NCI-H146 treated with DMSO at 0.1 percent for 48 hours (cell line): ENCODE measurements at regions not wholly inside any gene's neighbourhood (a gene's known extent, or its start where the extent isn't known, plus 50 kb on each side); places are given as distances from the start of the nearest gene placed in this dataset.

Experiments used
- DNase-seq: peaks from one replicate; lab custom pipeline; 2025; ENCODE audit not compliant: unreplicated experiment; lab: John Stamatoyannopoulos, UW

DNA sequence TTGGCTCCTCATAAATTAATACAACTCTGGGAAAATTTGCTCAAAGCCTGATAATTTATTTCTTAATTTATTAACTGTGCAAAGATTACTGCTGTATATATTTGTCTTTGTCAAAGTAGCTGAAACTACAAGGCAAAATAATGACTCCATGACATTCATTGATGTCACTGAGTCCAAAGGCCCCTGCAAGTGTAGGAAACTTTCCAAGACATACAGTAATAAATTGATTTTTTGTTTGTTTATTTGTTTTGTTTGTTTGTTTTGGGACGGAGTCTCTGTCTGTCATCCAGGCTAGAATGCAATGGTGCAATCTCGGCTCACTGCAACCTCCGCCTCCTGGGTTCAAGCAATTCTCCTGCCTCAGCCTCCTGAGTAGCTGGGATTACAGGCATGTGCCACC lies 96.8 kb upstream of the LPP start:
- no peak for DNase-seq

DNA sequence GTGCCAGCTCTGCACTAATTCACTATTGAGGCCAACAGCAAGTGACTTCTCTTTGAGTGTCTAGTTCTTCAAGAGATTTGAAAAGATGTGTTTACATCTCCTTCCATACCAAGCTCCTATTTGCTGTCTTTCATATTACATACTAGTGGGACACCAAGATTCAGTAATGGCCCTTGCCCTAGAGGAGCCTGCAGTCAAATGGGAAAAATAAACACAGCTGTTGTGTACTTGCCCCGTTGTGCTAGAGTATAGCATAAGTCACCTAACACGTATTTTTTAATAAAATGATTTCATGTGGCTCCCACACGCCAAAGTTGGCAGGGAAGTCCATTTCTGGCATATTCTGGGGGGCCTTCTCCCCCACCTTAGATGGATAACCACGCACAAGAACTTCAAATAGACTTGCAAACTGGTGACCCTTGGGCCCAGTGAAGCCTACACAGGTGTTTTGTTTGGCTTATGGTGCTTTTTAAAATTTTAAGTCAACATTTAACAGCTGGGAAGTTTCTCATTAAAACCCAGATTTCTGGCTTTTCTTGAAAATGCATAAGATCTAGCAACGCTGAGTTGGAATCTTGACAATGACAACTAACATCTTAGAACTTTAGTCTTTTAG lies 95.3 kb upstream of the LPP start:
- DNase-seq, result no peak

DNA sequence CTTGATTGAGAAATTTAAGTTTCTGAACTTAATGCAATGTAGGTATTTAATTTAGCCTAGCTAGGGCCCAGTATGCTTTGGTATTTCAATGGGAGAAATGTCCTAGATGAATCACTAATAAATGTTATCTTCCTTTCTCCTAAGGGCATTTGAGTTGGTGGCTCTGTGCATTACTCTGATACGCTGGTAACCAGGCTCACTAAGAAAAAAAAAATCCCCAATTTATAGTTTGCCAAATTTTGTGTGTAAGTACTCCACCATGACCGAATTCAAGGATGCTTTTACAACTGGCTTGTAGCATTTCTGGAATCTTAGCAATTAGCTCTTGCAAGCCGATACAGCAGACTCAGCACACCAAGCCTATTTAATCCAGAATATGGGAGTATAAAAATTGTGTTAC lies 94.6 kb upstream of the LPP start:
- no peak for DNase-seq

GRCh38 chr3:188060264-188060835 lies 93.6 kb upstream of the LPP start:
- DNase-seq, result no peak

DNA sequence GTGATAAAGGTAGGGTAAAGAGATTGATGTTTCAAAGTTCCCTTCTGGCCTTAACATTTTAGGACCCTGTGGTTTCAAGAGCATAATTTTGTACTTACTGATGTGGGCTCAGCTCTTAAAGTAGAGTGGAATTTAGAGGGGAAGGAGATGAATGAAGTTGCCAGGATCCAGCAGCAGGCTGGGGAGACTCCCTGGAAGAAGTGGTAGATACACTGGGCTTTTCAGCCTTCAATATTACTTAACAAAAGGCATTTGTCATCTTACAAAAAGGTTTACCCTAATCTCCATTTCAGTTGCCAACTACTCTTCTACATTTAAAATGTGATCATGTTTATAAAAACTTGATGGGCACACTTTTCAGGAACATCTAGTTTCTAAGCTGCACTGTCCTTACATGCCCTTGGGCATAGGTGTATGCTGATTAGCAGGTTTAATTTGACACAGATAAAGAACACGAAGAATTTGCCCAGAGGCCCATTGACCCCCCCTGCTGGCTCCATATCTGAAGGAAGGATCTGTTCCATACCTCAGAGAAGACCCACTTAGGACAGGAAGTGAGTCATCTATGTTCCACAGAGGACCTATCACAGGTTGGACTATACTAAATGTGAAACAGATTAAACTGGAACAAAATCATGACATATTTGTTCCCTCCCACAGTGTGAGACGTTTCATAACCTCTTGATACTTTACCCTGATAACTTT lies 93.0 kb upstream of the LPP start:
- DNase-seq, result no peak

DNA sequence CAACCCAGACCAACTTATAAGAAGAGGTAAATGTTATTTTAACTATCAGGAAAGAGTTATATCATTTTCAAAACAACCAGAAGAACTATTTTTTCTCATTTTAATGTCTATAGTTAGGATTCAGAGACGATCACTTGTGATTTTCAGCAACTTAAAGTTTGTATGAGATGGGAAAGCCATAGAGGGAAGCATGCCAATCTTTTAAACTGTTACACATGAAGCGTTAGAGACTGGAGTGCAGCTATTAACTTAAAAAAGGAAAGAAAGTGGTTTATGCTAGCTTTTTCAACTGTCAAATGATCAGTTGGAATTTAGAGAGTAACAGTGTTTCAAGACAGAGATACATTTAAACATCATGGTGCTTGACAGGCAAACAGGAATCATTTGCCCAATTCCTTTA lies 91.7 kb upstream of the LPP start:
- DNase-seq, result no peak

DNA sequence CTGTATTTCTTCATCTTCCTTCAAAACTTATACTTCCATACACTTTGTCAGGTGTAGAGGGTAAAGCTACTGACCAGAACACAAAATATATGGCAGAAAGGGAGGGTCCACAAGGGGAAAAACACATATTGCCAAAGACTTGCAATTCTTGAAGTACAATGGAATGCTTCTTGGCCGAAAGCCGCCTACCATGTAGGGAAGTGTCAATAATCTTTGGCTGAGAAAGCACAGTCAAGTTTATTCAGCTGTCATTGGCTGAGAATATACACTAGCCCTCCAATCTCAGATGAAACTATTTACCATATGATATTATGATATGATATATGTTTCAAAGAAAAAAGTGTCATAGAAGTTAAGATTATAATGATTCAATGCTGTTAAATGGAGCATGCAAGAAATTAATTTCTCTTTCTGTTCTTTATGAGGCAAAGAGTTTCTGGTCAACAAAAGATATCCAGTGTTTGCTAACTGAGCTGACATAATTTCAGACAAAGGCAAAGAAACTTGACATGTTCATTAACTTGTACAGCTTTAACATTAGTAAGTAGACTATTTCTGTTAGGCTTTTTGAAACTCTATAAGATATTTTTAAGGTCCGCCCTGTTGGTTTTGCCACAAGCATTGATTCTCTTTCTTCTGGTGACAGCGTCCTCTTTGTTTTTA lies 89.0 kb upstream of the LPP start:
- no peak for DNase-seq

GRCh38 chr3:188066141-188066540 lies 87.8 kb upstream of the LPP start:
- DNase-seq, result no peak

DNA sequence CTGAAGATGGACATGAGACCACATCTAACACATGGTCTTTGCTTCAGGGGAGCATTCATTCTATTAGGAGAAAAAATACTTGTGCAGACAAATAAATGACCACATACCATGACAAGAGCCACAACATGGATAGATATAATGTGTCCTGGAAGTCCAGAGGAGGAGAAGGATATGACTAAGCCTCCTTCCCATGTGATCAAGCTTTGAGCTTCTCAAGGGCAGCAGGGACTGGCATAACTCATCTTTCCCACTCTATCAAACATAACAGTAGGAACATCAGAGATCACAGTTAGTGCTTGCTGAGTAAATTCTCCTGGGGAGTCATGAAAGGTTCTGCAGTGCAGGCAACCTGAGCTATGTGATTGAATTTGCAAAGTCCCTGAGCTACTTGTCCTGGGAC lies 86.0 kb upstream of the LPP start:
- no peak for DNase-seq

GRCh38 chr3:188068342-188068741 lies 85.6 kb upstream of the LPP start:
- DNase-seq, result no peak

DNA sequence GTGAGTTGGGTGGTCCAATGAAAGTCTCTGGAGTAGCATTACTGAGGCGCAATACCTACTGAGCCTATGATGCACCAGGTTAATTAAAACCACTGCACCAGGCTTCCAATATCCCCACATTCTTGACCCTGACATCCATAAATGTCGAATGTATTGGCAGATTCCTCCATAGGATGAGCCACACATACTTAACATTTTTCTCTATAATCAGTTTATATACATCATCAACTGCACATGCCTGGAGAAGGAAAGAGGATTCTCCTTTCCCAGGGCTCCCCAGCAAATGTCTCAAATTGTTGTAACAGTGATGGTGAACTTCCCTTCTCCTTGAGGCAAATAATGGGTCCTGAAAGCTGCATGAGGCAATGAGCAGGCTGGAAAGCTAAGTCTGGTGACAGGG lies 82.3 kb upstream of the LPP start:
- DNase-seq, result no peak

- DNase-seq, result no peak
Observed at GRCh38 chr3:188076176-188076575, 77.8 kb upstream of the LPP start.

GRCh38 chr3:188077160-188077799 lies 76.7 kb upstream of the LPP start:
- DNase-seq, result no peak

DNA sequence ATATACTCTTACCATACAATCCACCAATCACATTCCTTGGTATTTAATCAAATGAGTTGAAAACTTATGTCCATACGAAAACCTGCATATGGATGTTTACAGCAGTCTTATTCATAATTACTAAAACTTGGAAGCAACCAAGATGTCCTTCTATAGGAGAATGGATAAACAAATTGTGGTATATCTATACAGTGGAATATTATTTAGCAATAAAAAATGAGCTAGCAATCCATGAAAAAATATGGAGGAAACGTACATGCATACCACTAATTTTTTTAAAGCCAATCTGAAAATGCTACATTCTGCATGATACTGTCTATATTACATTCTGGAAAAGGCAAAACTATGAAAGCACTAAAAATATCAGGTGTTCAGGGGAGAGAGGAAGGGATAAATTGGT lies 73.9 kb upstream of the LPP start:
- DNase-seq, result no peak

GRCh38 chr3:188082031-188082430 lies 71.9 kb upstream of the LPP start:
- no peak for DNase-seq

DNA sequence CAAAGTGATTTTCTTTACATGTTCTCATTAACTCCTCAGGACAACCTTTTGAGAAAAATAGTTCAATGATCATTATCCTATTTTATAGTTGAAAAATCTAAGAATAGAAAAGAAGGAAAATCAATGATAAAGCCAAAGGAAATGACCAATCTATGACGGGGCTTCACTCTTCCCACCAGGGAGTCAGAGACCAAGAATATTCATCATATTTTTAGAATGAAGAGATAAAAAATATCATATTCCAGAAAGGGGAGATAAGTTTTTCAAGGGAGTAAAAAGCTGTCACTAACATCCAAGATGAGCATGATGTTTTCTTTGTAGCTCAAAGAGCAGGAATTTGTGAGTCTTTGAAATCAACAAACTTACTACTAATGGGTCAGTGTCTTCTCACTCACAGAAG lies 71.5 kb upstream of the LPP start:
- no peak for DNase-seq

- no peak for DNase-seq
Observed at GRCh38 chr3:188083011-188083410, 70.9 kb upstream of the LPP start.

GRCh38 chr3:188084752-188085583 lies 69.0 kb upstream of the LPP start:
- no peak for DNase-seq

DNA sequence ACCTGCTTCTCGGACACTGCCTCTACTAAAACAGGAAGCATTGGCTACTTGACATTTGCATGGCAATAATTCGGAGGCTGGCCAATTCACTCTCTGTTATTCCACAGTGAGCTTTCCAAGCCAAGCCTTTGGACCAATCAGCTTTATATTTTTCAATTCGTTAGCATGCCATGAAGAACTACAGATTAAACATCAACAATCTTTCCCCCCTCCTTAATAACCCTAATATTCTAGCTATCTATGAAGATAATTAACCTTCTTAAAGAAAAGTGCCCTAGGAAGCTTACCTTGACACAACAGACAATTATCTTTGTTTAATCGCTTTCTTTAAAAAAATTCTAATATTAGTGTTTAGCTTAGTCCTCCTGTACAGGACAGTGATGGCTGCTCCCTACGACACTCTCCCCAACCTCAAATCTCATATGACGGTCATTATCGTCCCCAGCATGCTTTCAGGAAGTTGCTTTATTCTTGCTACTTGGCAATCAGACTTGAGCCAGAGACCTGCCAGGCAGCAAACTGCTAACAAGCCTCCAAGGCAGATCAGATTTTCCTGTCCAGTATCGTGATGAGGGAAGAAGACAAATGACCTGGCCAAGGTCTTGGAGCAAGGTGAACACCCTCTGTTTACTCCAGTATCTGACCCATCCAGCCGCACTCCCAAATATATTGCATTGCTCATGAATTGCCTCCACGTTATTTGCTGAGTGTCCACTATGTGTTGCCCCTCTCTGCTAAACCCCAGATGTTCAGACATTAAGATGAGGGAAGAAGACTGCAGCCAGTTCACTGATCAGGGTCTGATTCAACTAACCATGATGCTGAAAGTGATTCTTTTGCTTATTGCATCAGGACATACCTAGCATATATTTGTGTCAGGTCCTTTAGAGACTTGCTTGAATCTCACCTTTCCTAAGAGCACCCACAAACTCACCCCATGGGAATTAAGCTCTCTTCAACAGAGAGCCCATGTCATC lies 68.1 kb upstream of the LPP start:
- DNase-seq, result no peak
